Fibroblast of lung (primary cell): ENCODE measurements at regions not wholly inside any gene's neighbourhood (a gene's known extent, or its start where the extent isn't known, plus 50 kb on each side); places are given as distances from the start of the nearest gene placed in this dataset.

Source experiments
- DNase-seq, 2 donors: peaks; one replicate each; pipeline versions ENCODE4 v3.0.0 to v3.0.0-alpha.2; 2010; ENCODE audit warnings: low read depth in 2 of 2
- H2AFZ ChIP-seq: 2 replicates; pipeline ENCODE4 v1.5.1; 2012; ENCODE audit warnings: low read length, control low read depth, inconsistent platforms
- H3K27ac ChIP-seq: 2 replicates; pipeline ENCODE4 v1.5.1; 2011; ENCODE audit warnings: low read length, control low read depth; ENCODE audit not compliant: insufficient read depth
- H3K27me3 ChIP-seq: 2 replicates; pipeline ENCODE4 v1.5.1; 2011; ENCODE audit warnings: mild to moderate bottlenecking, low read length; ENCODE audit not compliant: control insufficient read depth, insufficient read depth
- H3K36me3 ChIP-seq: 2 replicates; pipeline ENCODE4 v1.5.1; 2011; ENCODE audit warnings: low read length; ENCODE audit not compliant: control insufficient read depth, insufficient read depth
- H3K4me1 ChIP-seq: 2 replicates; pipeline ENCODE4 v1.5.1; 2011; ENCODE audit warnings: low read length; ENCODE audit not compliant: control insufficient read depth, insufficient read depth; ENCODE audit errors: extremely low read depth
- H3K4me2 ChIP-seq: 2 replicates; pipeline ENCODE4 v1.5.1; 2011; ENCODE audit warnings: low read length, control low read depth; ENCODE audit not compliant: insufficient read depth; ENCODE audit errors: extremely low read depth
- H3K4me3 ChIP-seq, 4 experiments: fragments of 200-600 bp in 1 of 4; sonication (generic) in 1 of 4; replicated peaks in 1 of 4; 2 replicates each; pipeline ENCODE4 v1.5.1; 2011 to 2016; ENCODE audit warnings: low read length in 4 of 4, low read depth in 3 of 4, mild to moderate bottlenecking in 3 of 4, control low read depth in 2 of 4, inconsistent platforms in 1 of 4, mixed read lengths in 1 of 4; ENCODE audit not compliant: insufficient read depth in 1 of 4; ENCODE audit errors: control extremely low read depth in 1 of 4
- H3K79me2 ChIP-seq: 2 replicates; pipeline ENCODE4 v1.5.1; 2012; ENCODE audit warnings: mild to moderate bottlenecking, low read length, inconsistent platforms; ENCODE audit not compliant: control insufficient read depth, insufficient read depth
- H3K9ac ChIP-seq: 2 replicates; pipeline ENCODE4 v1.5.1; 2011; ENCODE audit warnings: mild to moderate bottlenecking, low read length, control low read depth; ENCODE audit not compliant: insufficient read depth
- H3K9me3 ChIP-seq: 2 replicates; pipeline ENCODE4 v1.5.1; 2012; ENCODE audit warnings: low read depth, low read length; ENCODE audit not compliant: control insufficient read depth, insufficient read depth
- H4K20me1 ChIP-seq: 2 replicates; pipeline ENCODE4 v1.5.1; 2011; ENCODE audit warnings: low read length; ENCODE audit not compliant: control insufficient read depth, insufficient read depth; ENCODE audit errors: extremely low read depth
- EZH2 ChIP-seq: IDR thresholded peaks from 2 replicates; pipeline ENCODE4 v1.5.1; 2012; ENCODE audit warnings: low read length, control low read depth, mild to moderate bottlenecking; ENCODE audit errors: missing control alignments
- TF ChIP-seq, protein P1 (sequence below), 2 donors: IDR thresholded peaks in 1 of 2; conservative IDR thresholded peaks in 1 of 2; 1 replicate in 1 of 2; 2 replicates in 1 of 2; pipeline ENCODE4 v1.5.1; 2011 to 2012; ENCODE audit warnings: low read length in 2 of 2, control low read depth in 1 of 2, inconsistent platforms in 1 of 2, low read depth in 1 of 2, mild to moderate bottlenecking in 1 of 2

GRCh38 chr18:39389800-39390379, 1824.3 kb upstream of the CELF4 start:
- H3K27ac ChIP-seq = no peak overlapping the region
- peak overlapping the region; percentile 20 for H2AFZ ChIP-seq
- H3K4me1 ChIP-seq = no peaks in the 10 kb centered on the region
- no peaks in the 10 kb centered on the region for H4K20me1 ChIP-seq
- no peak for TF ChIP-seq EZH2
- TF ChIP-seq, protein P1, sequence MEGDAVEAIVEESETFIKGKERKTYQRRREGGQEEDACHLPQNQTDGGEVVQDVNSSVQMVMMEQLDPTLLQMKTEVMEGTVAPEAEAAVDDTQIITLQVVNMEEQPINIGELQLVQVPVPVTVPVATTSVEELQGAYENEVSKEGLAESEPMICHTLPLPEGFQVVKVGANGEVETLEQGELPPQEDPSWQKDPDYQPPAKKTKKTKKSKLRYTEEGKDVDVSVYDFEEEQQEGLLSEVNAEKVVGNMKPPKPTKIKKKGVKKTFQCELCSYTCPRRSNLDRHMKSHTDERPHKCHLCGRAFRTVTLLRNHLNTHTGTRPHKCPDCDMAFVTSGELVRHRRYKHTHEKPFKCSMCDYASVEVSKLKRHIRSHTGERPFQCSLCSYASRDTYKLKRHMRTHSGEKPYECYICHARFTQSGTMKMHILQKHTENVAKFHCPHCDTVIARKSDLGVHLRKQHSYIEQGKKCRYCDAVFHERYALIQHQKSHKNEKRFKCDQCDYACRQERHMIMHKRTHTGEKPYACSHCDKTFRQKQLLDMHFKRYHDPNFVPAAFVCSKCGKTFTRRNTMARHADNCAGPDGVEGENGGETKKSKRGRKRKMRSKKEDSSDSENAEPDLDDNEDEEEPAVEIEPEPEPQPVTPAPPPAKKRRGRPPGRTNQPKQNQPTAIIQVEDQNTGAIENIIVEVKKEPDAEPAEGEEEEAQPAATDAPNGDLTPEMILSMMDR (conservative IDR thresholded peaks at IDR 0.05 in 1 of 2, IDR thresholded peaks at IDR 0.05 in 1 of 2; ENCODE audit: low read depth in 1 of 2, low read length in 2 of 2) = no peak
- no peaks in the 10 kb centered on the region for H3K9me3 ChIP-seq
- no peak overlapping the region for H3K9ac ChIP-seq
- peak in 1 of 2 donors; percentile 28 for DNase-seq
- H3K4me2 ChIP-seq = no peak overlapping the region
- no peaks in the 10 kb centered on the region for H3K27me3 ChIP-seq
- H3K36me3 ChIP-seq = no peaks in the 10 kb centered on the region
- H3K79me2 ChIP-seq = no peaks in the 10 kb centered on the region
- no peak overlapping the region for H3K4me3 ChIP-seq

- TF ChIP-seq, protein P1 (conservative IDR thresholded peaks at IDR 0.05 in 1 of 2, IDR thresholded peaks at IDR 0.05 in 1 of 2; ENCODE audit: low read depth in 1 of 2, low read length in 2 of 2) = no peak
- TF ChIP-seq EZH2 = no peak
Observed at GRCh38 chr18:39380866-39381265, 1815.3 kb upstream of the CELF4 start.

GRCh38 chr18:39380186-39380725, 1814.7 kb upstream of the CELF4 start:
- Histone ChIP-seq H2AFZ (no peak overlapping the region), H3K36me3 (no peaks in the 10 kb centered on the region), H4K20me1 (no peaks in the 10 kb centered on the region), H3K4me2 (no peak overlapping the region), H3K4me3 (no peak overlapping the region), H3K27ac (no peak overlapping the region), H3K9me3 (no peaks in the 10 kb centered on the region), H3K27me3 (no peaks in the 10 kb centered on the region), H3K4me1 (no peaks in the 10 kb centered on the region), H3K79me2 (no peaks in the 10 kb centered on the region), H3K9ac (no peak overlapping the region)
- TF ChIP-seq, protein P1 (conservative IDR thresholded peaks at IDR 0.05 in 1 of 2, IDR thresholded peaks at IDR 0.05 in 1 of 2; ENCODE audit: low read depth in 1 of 2, low read length in 2 of 2) = no peak
- TF ChIP-seq EZH2 = no peak
- peak in 1 of 2 donors; percentile 2 for DNase-seq

More at GRCh38 chr18:39380866-39381265, 1815.3 kb upstream of the CELF4 start:
- Histone ChIP-seq H3K4me2 (no peak overlapping the region), H3K27me3 (no peaks in the 10 kb centered on the region), H3K4me3 (no peak overlapping the region), H3K4me1 (no peaks in the 10 kb centered on the region), H3K27ac (no peak overlapping the region), H3K36me3 (no peaks in the 10 kb centered on the region), H3K9me3 (no peaks in the 10 kb centered on the region), H2AFZ (no peak overlapping the region), H3K79me2 (no peaks in the 10 kb centered on the region), H4K20me1 (no peaks in the 10 kb centered on the region), H3K9ac (no peak overlapping the region)
- DNase-seq = no peak
